ENCODE measurements at regions not wholly inside any gene's neighbourhood (a gene's known extent, or its start where the extent isn't known, plus 50 kb on each side); places are given as distances from the start of the nearest gene placed in this dataset.
A peak's percentile ranks its signal among the peaks of the same experiment; 100 is the strongest.
"Not testable (repeated sequence)": the region's sequence is repeated elsewhere in the genome, so short reads cannot be mapped to it uniquely, and the experiment has no call there.

DNA sequence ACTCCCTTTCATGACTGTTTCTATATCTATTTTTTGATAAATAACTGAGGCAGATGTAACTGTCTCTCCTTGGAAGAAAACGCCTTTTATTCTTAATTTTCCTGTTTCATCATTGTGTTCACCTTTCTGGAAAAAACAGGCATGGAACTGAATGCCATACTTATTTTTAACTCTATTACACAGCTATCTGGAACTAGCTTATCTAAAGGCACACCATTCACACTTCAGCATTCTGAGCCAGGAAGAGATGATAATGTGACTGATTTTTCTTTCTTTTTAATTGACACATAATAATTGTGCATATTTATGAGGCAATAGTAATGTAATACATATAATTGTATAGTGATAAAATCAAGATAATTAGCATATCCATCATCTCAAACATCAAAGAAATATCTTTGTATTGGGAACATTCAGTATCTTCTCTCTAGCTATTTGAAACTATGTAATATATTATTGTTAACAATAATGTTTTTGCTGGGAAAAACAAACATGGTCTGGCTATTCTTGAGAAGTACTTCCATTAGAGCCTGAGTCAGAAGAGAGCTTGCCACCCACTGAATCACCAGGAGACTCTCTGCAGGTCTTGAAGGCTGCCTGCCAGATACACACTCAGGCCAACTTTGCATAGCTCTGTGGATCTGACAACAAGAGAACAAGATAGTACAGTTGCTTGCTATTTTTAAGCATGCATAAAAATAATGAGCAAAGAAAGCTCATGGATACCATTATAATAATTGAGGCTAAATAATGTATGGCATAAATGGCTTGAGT is 501.0 kb upstream of the EDIL3 start:
- peak; percentile 85 for DNase-seq

DNA sequence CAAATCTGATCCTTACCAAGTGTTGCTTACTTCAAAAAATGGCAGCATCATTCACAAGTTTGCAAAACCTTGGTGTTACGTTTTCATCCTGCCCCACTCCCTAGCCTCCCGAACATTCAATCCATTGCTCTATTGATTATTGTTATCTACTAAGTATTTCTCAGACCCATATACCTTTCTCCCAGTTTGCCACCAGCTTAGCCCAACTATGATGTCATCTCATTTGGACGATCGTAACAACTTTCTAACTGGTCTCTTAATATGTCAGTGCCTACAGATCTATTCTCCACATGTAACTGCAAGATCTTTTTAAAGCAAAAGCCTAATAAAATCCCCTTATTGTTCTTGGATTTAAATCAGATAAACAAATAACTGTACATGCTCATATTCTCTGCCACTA is 497.1 kb upstream of the EDIL3 start:
- no peak for DNase-seq

DNA sequence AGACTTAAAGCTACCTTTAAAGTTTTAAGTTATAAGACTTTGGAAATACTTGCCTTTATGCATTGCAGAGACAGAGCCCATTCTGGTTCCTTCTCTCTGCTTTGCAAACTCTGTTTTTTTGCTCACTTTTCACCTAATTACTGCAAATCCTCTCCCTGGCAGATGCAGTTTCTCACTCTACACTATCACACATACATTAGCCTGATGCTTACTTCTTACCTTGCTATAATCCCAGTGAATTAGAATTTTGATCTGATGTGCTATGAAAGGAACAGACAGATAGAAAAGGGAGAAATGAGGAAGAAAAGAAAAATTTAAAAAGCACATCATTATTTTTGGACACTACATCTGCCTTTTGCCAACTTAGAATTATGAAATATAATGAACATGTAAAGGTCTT is 489.5 kb upstream of the EDIL3 start:
- no peak for DNase-seq

- no peak for DNase-seq
Measured at GRCh38 chr5:84872768-84873167, 488.1 kb upstream of the EDIL3 start.

- DNase-seq = no peak
Measured at GRCh38 chr5:84870369-84870768, 485.7 kb upstream of the EDIL3 start.

DNA sequence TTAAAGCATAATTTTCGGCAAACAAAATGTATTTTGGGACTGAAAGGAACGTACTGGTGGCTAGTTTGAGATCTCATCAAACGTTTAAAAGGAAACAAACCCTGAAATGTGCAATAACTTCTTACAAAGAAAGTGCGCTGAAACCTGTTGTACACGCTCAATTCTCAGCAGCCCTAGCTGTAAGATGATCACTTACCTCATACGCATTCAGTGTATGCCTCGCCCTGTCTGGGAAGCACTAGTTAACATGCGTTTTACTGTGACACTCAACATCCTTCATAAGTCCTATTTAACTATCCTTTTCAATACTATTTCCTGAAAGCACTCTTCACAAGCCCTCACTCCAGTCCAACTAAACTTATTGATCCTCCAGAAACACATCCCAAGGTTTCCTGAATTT is 485.0 kb upstream of the EDIL3 start:
- no peak for DNase-seq

DNA sequence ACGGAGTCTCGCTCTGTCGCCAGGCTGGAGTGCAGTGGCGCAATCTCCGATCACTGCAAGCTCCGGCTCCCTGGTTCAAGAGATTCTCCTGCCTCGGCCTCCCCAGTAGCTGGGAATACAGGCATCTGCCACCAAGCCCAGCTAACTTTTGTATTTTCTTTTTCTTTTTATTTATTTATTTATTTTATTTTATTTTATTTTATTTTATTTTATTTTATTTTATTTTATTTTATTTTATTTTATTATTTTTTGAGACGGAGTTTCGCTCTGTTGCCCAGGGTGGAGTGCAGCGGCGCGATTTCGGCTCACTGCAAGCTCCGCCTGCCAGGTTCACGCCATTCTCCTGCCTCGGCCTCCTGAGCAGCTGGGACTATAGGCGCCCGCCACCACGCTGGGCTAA is 479.3 kb upstream of the EDIL3 start:
- DNase-seq = not testable (repeated sequence)

GRCh38 chr5:84863020-84863419 is 478.3 kb upstream of the EDIL3 start:
- DNase-seq = no peak

DNA sequence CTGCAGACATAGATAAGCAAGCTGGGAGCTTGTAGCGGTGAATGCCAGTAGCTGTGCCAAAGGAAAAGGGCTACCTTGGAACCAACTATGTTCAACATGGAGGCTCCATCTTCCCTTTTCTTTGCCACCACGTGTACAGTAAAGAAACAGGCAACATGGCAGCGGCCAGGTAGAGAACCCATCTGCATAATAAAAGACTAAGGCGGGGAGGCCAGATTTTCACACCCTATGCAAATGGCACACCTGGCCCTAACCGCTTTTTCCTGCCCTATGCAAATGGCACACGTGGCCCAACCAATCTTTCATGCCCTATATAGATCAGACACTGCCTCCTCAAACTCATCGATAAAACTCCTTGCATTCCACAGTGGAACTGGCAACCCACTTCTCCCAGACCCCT is 477.5 kb upstream of the EDIL3 start:
- no peak for DNase-seq

DNA sequence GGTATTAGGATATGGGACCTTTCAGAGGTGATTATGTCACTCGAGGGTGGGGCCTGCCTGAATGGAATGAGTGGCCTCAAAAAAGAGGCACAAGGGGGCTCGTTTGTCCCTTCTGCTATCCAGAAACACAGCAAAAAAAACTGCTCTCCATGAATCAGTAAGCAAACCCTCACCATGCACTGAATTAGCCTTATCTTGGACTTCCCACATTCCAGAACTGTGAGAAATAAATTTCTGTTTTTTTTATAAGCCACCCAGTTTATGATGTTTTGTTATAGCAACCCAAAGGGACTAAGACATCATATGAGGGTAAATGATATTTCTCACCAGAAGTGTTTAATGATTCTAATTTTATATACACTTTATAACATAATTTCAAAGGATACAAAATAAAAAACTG is 476.6 kb upstream of the EDIL3 start:
- no peak for DNase-seq

DNA sequence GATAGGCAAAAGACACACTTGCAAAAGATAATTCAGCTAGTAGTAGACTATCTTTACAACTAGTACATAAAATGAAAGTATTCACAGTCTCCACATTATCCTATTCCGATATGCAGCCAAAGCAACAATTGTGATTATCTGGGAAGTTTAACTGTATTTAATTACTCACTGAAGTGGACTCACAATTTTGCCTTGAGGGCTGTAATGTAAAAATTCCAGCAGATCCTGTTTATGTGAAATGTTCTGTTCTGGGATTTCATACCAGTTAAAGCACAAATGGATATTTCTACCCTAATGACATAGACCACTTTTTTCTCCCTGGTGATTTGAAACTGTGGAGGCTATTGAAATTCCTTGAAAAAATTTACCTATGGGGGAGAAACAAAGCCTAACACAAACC is 474.4 kb upstream of the EDIL3 start:
- no peak for DNase-seq

- no peak for DNase-seq
Measured at GRCh38 chr5:84831701-84832100, 447.0 kb upstream of the EDIL3 start.

GRCh38 chr5:84830265-84830664 is 445.6 kb upstream of the EDIL3 start:
- DNase-seq = no peak

- DNase-seq = peak; percentile 45
Measured at GRCh38 chr5:84825606-84826005, 440.9 kb upstream of the EDIL3 start.

DNA sequence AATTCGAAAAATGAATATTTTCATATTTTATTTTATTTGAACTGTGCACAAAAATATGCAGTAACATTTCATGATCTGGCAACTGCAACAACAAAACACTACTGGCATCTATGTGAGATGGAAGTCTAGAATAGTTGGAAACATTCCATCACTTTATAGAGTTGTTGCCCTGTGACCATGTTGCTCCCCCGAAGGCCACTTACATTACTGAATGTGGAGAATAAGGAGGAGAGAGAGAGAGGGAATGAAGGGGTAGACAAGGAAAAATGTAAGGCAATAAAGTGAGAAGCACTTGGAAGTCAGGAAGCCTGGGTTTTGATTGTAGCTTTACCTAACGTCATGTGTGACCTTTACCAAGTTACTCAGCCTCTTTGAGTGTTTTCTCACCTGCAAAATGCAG is 437.2 kb upstream of the EDIL3 start:
- peak; percentile 18 for DNase-seq

GRCh38 chr5:84817953-84818352 is 433.3 kb upstream of the EDIL3 start:
- peak; percentile 58 for DNase-seq

DNA sequence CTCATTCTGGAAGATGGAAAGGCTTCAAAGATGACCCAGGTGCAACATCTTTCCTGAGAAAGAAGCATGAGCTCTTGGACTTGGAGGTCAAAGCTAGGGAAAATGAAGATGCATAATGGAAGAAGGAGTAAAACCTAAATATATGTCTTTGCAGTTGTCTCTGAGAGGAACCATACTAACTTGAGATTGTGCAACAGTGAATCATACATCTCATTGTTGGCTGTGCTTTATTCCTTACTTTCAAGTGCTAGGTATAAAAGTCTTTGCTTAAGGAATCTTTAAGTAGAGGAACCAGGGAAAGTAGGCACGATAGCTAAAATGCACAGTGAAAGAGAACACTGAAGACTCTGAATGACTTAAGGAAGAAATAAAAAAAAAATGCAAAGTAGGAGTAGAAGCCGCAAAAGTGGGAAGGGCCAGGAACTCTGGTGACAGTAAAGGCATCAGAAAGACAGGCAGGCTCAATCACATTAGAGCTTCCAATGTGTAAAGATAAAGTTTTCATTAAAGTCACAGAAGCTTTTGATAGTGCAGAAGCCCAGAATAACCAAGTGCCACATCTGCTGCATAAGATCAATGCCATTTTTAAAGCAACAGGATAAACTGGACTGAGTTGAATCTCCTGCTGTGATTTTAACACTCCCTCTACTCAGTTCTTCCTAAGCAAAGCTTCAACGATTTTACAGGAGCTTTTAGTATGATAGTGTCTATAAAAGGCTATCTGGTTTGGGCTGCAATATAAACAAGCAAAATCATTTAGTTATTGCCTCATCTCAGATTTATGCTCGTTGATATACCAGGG is 432.3 kb upstream of the EDIL3 start:
- DNase-seq = peak; percentile 65

- peak; percentile 47 for DNase-seq
Measured at GRCh38 chr5:84816160-84816559, 431.5 kb upstream of the EDIL3 start.

DNA sequence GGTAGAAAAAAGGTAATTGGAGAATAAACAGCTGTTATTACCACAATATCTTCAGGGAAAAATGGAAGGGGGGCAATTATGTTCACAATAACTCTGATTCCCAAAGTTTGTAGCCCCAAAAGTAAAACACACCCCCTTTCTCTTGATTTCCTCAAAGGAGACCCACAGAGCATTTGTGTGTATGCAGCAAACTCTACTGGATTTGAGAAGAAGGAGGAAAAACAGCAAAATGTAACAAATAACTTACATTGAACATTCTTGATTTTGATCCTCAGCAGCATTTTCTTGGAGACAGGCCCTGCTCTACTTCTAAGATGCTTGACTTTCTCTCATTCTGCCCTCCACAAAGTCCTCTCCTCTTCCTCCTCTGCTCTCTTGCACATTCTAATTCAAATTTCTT is 420.8 kb upstream of the EDIL3 start:
- DNase-seq = no peak

- DNase-seq = no peak
Measured at GRCh38 chr5:84796399-84796798, 411.7 kb upstream of the EDIL3 start.

GRCh38 chr5:84794486-84795035 is 409.9 kb upstream of the EDIL3 start:
- DNase-seq = no peak

DNA sequence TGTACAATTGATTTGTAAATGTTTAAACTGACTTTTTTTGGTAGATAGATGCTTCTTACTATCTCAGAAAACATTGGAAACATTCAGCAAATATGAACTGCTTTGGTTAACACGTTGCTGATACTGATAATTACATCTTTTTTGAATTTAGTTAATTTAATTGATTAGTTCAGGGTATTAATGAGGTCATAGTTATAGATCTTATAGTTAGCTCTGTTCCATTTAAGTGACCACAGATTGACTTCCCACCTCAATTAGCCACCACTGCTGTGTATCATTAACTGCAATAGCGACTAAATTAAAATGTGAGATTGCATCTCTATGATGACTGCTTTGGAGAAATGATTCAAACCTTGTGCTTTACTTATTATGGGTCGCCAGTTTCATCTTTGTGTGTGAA is 407.1 kb upstream of the EDIL3 start:
- DNase-seq = no peak

GRCh38 chr5:84791138-84791537 is 406.5 kb upstream of the EDIL3 start:
- DNase-seq = no peak

- DNase-seq = no peak
Measured at GRCh38 chr5:84790406-84790805, 405.7 kb upstream of the EDIL3 start.
